ENCODE measurements at regions not wholly inside any gene's neighbourhood (a gene's known extent, or its start where the extent isn't known, plus 50 kb on each side); places are given as distances from the start of the nearest gene placed in this dataset.

DNA sequence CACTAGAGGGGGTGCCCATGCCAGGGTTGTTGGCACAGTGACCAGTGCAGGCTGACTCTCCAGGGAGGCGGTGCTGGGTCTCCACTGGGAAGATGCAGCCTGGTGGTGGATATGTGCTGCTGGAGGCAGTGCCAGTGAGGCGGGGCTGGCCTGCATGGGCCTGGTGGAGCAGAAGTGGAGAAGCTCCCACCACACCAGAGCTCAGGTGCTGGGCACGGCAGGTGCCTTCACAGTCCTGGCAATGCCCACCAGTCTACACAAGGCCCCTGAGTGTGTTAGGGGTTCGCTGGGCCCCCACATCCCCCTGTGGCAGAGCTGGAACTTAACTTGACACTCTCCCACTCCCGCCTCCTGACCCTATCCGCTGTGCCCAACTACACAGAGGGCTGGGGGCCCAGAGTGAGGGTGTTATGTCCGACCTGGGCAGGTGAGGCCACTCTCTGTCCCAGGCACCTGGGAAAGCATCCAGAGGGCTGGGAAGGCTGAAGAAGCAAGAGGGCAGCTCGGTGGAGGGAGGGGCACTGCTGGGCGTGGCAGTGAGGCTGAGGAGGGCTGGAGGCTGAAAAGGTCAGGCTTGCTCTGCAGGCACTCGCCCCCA is 102.4 kb upstream of the B3GAT1 start:
- no peak overlapping the region for H3K4me3 ChIP-seq (ENCODE audit: low read depth, low read length)
- no peak for TF ChIP-seq CTCF (IDR thresholded peaks at IDR 0.05; ENCODE audit: insufficient read depth, low read length, severe bottlenecking)
- H3K36me3 ChIP-seq (ENCODE audit: control insufficient read depth, insufficient read depth, low read length) = no peaks in the 10 kb centered on the region
- no peaks in the 10 kb centered on the region for H3K27me3 ChIP-seq (ENCODE audit: control insufficient read depth, insufficient read depth, low read length)
- FAIRE-seq (no peak), DNase-seq (ENCODE audit: low read depth) (no peak)

DNA sequence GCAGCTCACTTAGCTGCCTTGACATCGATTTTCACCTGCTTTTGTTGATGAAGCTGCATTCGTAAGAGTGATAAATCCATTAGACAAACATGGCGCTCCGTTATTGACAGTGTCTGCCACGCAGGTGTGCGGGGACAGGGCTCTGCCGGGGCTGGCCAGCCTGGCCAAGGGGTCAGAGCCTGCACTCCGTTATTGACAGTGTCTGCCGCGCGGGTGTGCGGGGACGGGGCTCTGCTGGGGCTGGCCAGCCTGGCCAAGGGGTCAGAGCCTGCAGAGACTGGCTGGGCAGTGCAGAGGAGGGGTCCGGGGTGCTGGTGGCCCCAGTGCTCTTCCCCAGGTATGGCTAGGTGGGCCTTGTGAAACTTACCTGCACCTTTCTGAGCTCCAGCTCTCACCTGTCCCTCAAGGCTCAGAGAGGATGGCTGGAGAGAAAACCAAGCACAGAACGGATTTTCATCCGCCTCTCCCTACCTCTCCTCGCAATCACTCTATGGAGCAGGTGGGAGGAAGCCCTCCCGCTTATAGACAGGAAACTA is 101.6 kb upstream of the B3GAT1 start:
- no peak for DNase-seq (ENCODE audit: low read depth)
- FAIRE-seq = no peak
- H3K27me3 ChIP-seq (ENCODE audit: control insufficient read depth, insufficient read depth, low read length) = no peaks in the 10 kb centered on the region

GRCh38 chr11:134512571-134513538 is 100.8 kb upstream of the B3GAT1 start:
- FAIRE-seq (no peak), DNase-seq (ENCODE audit: low read depth) (no peak)
- Histone ChIP-seq H3K27me3 (ENCODE audit: control insufficient read depth, insufficient read depth, low read length) (no peaks in the 10 kb centered on the region), H3K36me3 (ENCODE audit: control insufficient read depth, insufficient read depth, low read length) (no peaks in the 10 kb centered on the region), H3K4me3 (ENCODE audit: low read depth, low read length) (no peak overlapping the region)
- TF ChIP-seq CTCF (IDR thresholded peaks at IDR 0.05; ENCODE audit: insufficient read depth, low read length, severe bottlenecking) = no peak

More for the DNA sequence above, 101.6 kb upstream of the B3GAT1 start:
- H3K36me3 ChIP-seq (ENCODE audit: control insufficient read depth, insufficient read depth, low read length) = no peaks in the 10 kb centered on the region
- no peak for TF ChIP-seq CTCF (IDR thresholded peaks at IDR 0.05; ENCODE audit: insufficient read depth, low read length, severe bottlenecking)
- no peak overlapping the region for H3K4me3 ChIP-seq (ENCODE audit: low read depth, low read length)

DNA sequence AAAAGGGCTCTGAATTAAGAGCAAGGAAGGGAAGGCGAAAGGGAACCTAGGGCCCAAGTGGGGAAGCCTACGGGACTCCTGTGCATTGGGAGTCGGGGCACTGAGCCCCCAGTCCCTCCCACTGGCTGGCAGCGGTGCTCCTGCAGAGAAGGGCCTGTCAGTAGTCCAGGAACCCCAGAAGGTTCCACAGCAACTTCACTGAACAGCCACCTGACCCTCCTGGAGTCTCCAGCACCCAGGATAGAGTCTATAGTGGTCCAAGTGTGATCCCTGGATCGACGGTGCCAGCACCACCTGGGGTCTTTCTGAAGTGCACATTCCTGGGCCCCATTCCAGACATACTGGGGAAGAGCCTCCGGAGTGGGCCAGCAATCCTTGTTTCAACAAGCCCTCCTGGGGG is 100.0 kb upstream of the B3GAT1 start:
- Histone ChIP-seq H3K4me3 (ENCODE audit: low read depth, low read length) (no peak overlapping the region), H3K27me3 (ENCODE audit: control insufficient read depth, insufficient read depth, low read length) (no peaks in the 10 kb centered on the region), H3K36me3 (ENCODE audit: control insufficient read depth, insufficient read depth, low read length) (no peaks in the 10 kb centered on the region)
- FAIRE-seq = no peak
- DNase-seq (ENCODE audit: low read depth) = no peak
- no peak for TF ChIP-seq CTCF (IDR thresholded peaks at IDR 0.05; ENCODE audit: insufficient read depth, low read length, severe bottlenecking)

DNA sequence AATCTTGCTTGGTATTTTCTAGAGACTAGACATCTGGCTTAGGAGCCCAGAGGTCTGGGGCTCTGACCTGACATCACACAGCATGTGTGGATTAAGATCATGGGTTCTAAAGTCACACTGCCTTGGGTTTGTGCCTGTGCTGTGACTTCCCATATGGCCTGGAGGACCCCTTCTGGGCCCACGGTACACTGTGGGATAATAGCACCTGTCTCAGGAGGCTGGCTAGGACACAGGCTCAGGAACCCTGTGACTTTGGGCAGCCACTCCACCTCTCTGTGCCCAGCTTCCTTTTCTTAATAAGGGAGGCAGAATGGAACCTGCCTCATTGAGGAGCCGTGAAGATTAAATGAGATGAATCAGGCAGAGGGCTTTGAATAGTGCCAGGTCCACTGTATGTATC is 99.2 kb upstream of the B3GAT1 start:
- Histone ChIP-seq H3K27me3 (ENCODE audit: control insufficient read depth, insufficient read depth, low read length) (no peaks in the 10 kb centered on the region), H3K4me3 (ENCODE audit: low read depth, low read length) (no peak overlapping the region), H3K36me3 (ENCODE audit: control insufficient read depth, insufficient read depth, low read length) (no peaks in the 10 kb centered on the region)
- TF ChIP-seq CTCF (IDR thresholded peaks at IDR 0.05; ENCODE audit: insufficient read depth, low read length, severe bottlenecking) = no peak
- no peak for FAIRE-seq
- no peak for DNase-seq (ENCODE audit: low read depth)

All from bronchial epithelial cell (primary cell).